Liver (tissue), 8 donors: ENCODE measurements at regions not wholly inside any gene's neighbourhood (a gene's known extent, or its start where the extent isn't known, plus 50 kb on each side); places are given as distances from the start of the nearest gene placed in this dataset.

Experiments
- DNase-seq: peaks from one replicate; pipeline ENCODE4 v3.0.0-alpha.2; 2017; ENCODE audit warnings: low spot score
- H3K27ac ChIP-seq, 2 donors: one replicate each; pipeline ENCODE4 v1.7.0; 2013; ENCODE audit warnings: inconsistent platforms in 2 of 2, low read length in 2 of 2, control low read depth in 1 of 2, low read depth in 1 of 2, mild to moderate bottlenecking in 1 of 2
- H3K27me3 ChIP-seq, 4 donors: one replicate each; pipeline versions ENCODE4 v1.6.1 to v1.7.0; 2013; ENCODE audit warnings: low read length in 3 of 4, inconsistent platforms in 1 of 4, mild to moderate bottlenecking in 1 of 4, moderate library complexity in 1 of 4; ENCODE audit not compliant: control insufficient read depth in 4 of 4, insufficient read depth in 4 of 4
- H3K36me3 ChIP-seq, 4 donors: one replicate each; pipeline versions ENCODE4 v1.6.1 to v1.7.0; 2013; ENCODE audit warnings: low read length in 3 of 4, mild to moderate bottlenecking in 3 of 4, low read depth in 1 of 4, moderate library complexity in 1 of 4; ENCODE audit not compliant: control insufficient read depth in 4 of 4, insufficient read depth in 3 of 4
- H3K4me1 ChIP-seq, 4 donors: one replicate each; pipeline versions ENCODE4 v1.6.1 to v1.7.0; 2013; ENCODE audit warnings: low read length in 3 of 4, mild to moderate bottlenecking in 3 of 4, moderate library complexity in 1 of 4; ENCODE audit not compliant: control insufficient read depth in 4 of 4, insufficient read depth in 4 of 4
- H3K4me3 ChIP-seq, 3 donors: one replicate each; pipeline versions ENCODE4 v1.6.1 to v1.7.0; 2013; ENCODE audit warnings: low read length in 3 of 3, control low read depth in 1 of 3, low read depth in 1 of 3, mild to moderate bottlenecking in 1 of 3
- H3K9ac ChIP-seq, 2 donors: one replicate each; pipeline ENCODE4 v1.7.0; 2013; ENCODE audit warnings: low read length in 2 of 2, mild to moderate bottlenecking in 2 of 2, moderate library complexity in 2 of 2, control low read depth in 1 of 2, low read depth in 1 of 2
- H3K9me3 ChIP-seq, 4 donors: one replicate each; pipeline versions ENCODE4 v1.6.1 to v1.7.0; 2013; ENCODE audit warnings: low read length in 3 of 4; ENCODE audit not compliant: control insufficient read depth in 4 of 4
- EGR1 ChIP-seq, 2 donors: IDR thresholded peaks; 2 replicates each; pipeline ENCODE4 v1.6.1; 2016 to 2018; ENCODE audit warnings: antibody characterized with exemption in 2 of 2, low read depth in 2 of 2
- FOXA1 ChIP-seq: IDR thresholded peaks from 2 replicates; pipeline ENCODE4 v1.6.1; 2016; ENCODE audit warnings: antibody characterized with exemption
- FOXA2 ChIP-seq: IDR thresholded peaks from 2 replicates; pipeline ENCODE4 v1.6.1; 2016; ENCODE audit warnings: antibody characterized with exemption
- GABPA ChIP-seq, 2 donors: IDR thresholded peaks in 1 of 2; conservative IDR thresholded peaks in 1 of 2; 2 replicates each; pipeline ENCODE4 v1.6.1; 2016; ENCODE audit warnings: antibody characterized with exemption in 2 of 2, mild to moderate bottlenecking in 1 of 2, moderate library complexity in 1 of 2
- HNF4A ChIP-seq, 2 donors: conservative IDR thresholded peaks; 2 replicates each; pipeline ENCODE4 v1.6.1; 2016; ENCODE audit warnings: antibody characterized with exemption in 2 of 2, mild to moderate bottlenecking in 2 of 2
- HNF4G ChIP-seq: IDR thresholded peaks from 2 replicates; pipeline ENCODE4 v1.6.1; 2016; ENCODE audit warnings: antibody characterized with exemption
- JUND ChIP-seq, 2 donors: IDR thresholded peaks; 2 replicates each; pipeline ENCODE4 v1.6.1; 2016; ENCODE audit warnings: antibody characterized with exemption in 2 of 2
- NR2F2 ChIP-seq: IDR thresholded peaks from 2 replicates; pipeline ENCODE4 v1.6.1; 2016; ENCODE audit warnings: antibody characterized with exemption
- RAD21 ChIP-seq, 2 donors: IDR thresholded peaks; 2 replicates each; pipeline ENCODE4 v1.6.1; 2016; ENCODE audit warnings: antibody characterized with exemption in 2 of 2, mild to moderate bottlenecking in 2 of 2
- RXRA ChIP-seq, 2 donors: IDR thresholded peaks; 2 replicates each; pipeline ENCODE4 v1.6.1; 2017 to 2018; ENCODE audit warnings: antibody characterized with exemption in 2 of 2, mild to moderate bottlenecking in 1 of 2
- SP1 ChIP-seq: IDR thresholded peaks from 2 replicates; pipeline ENCODE4 v1.6.1; 2018; ENCODE audit warnings: antibody characterized with exemption, mild to moderate bottlenecking
- TAF1 ChIP-seq: conservative IDR thresholded peaks from 2 replicates; pipeline ENCODE4 v1.6.1; 2016; ENCODE audit warnings: antibody characterized with exemption, mild to moderate bottlenecking
- YY1 ChIP-seq: IDR thresholded peaks from 2 replicates; pipeline ENCODE4 v1.6.1; 2016; ENCODE audit warnings: antibody characterized with exemption, mild to moderate bottlenecking
- WGBS: extraction: QIAGEN DNeasy Blood & Tissue Kit; methylation state at CpG from one replicate; pipeline ENCODE4 v1.1.7; 2013; 5-methylcytosine and 5-hydroxymethylcytosine counted together
- TF ChIP-seq, protein P1 (sequence below): IDR thresholded peaks from 2 replicates; pipeline ENCODE4 v1.6.1; 2016; ENCODE audit warnings: antibody characterized with exemption
- TF ChIP-seq, protein P2 (sequence below): fragments of 150-350 bp; IDR thresholded peaks from 2 replicates; pipeline ENCODE4 v1.5.1; 2017; ENCODE audit warnings: improper control_type of control experiment, low read depth, low read length; ENCODE audit not compliant: missing input control
- TF ChIP-seq, protein P3 (sequence below): IDR thresholded peaks from 2 replicates; pipeline ENCODE4 v1.6.1; 2016; ENCODE audit warnings: antibody characterized with exemption
- TF ChIP-seq, protein P4 (sequence below): IDR thresholded peaks from 2 replicates; pipeline ENCODE4 v1.6.1; 2016; ENCODE audit warnings: antibody characterized with exemption
- TF ChIP-seq, protein P5 (sequence below): IDR thresholded peaks from 2 replicates; pipeline ENCODE4 v1.6.1; 2016; ENCODE audit warnings: antibody characterized with exemption, mild to moderate bottlenecking
- donor health status: healthy.
- donor health status: healthy.
- donor health status: healthy.
- donor health status: healthy.
- donor health status: healthy.

DNA sequence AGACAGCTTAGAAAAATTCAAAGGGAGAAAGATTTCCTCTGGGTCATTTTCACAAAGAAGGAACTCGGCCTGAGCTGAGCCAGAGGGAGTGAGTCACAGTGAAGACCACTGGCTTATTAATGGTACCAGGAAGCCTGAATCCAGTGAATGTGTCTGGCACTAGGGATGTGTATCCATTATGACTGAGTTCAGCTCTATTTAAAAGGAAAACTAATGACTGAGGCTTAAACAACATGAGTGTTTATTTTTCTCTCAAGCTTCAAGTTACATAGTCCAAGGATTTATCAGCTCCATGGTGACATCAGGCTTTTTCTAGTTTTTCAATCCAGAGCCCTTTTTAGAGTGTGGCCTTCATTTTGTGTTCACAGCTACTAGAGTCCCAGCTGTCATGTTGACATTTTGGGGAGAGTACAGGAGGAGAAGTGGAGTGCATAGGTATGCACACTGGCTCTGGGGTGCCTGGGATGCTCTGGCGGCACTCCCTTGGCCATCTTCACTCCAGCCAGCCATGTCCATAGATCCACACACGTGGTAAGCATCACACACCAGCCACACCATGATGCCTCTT, 159.5 kb upstream of the ERCC6L2 start:
- no peak for DNase-seq
- Histone ChIP-seq H3K4me3 (no peak overlapping the region), H3K36me3 (no peaks in the 10 kb centered on the region), H3K27ac (no peak overlapping the region), H3K4me1 (no peaks in the 10 kb centered on the region), H3K27me3 (no peaks in the 10 kb centered on the region), H3K9ac (no peak overlapping the region), H3K9me3 (no peaks in the 10 kb centered on the region)
- TF ChIP-seq HNF4A (conservative IDR thresholded peaks at IDR 0.05) = no peak
- TF ChIP-seq, protein P1, sequence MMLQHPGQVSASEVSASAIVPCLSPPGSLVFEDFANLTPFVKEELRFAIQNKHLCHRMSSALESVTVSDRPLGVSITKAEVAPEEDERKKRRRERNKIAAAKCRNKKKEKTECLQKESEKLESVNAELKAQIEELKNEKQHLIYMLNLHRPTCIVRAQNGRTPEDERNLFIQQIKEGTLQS = no peak
- 86% methylated on average over 3 of the region's 3 CpGs for WGBS

DNA sequence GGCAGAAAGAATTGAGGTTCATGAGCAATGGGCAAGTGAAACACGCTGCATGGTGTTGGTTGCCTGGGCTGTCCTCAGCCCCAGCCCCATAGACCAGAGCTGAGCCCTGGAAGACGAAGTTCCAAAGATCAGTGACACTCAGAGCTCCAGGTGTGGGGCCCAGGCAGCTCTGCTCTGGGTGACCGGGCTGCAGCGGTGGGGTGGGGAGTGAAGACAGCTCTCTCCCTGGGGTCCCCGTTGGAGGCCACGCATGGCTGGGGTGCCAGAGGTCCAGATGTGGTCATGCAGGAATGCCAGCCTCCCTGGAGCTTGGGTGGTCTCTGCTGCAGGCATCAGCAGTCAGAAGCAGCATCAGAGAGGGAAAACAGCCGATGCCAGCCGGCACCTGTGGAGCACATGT, 165.0 kb upstream of the ERCC6L2 start:
- TF ChIP-seq RAD21 (IDR thresholded peaks at IDR 0.05) (no peak), NR2F2 (no peak), YY1 (no peak), FOXA1 (no peak), HNF4G (no peak), FOXA2 (no peak), GABPA (IDR thresholded peaks at IDR 0.05 in 1 of 2, conservative IDR thresholded peaks at IDR 0.05 in 1 of 2) (no peak), JUND (IDR thresholded peaks at IDR 0.05) (no peak), EGR1 (IDR thresholded peaks at IDR 0.05; ENCODE audit: low read depth in 2 of 2) (no peak), SP1 (no peak), TAF1 (no peak), RXRA (IDR thresholded peaks at IDR 0.05) (no peak), HNF4A (conservative IDR thresholded peaks at IDR 0.05) (no peak)
- TF ChIP-seq, protein P1 = no peak
- TF ChIP-seq, protein P2, sequence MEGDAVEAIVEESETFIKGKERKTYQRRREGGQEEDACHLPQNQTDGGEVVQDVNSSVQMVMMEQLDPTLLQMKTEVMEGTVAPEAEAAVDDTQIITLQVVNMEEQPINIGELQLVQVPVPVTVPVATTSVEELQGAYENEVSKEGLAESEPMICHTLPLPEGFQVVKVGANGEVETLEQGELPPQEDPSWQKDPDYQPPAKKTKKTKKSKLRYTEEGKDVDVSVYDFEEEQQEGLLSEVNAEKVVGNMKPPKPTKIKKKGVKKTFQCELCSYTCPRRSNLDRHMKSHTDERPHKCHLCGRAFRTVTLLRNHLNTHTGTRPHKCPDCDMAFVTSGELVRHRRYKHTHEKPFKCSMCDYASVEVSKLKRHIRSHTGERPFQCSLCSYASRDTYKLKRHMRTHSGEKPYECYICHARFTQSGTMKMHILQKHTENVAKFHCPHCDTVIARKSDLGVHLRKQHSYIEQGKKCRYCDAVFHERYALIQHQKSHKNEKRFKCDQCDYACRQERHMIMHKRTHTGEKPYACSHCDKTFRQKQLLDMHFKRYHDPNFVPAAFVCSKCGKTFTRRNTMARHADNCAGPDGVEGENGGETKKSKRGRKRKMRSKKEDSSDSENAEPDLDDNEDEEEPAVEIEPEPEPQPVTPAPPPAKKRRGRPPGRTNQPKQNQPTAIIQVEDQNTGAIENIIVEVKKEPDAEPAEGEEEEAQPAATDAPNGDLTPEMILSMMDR = no peak
- TF ChIP-seq, protein P3, sequence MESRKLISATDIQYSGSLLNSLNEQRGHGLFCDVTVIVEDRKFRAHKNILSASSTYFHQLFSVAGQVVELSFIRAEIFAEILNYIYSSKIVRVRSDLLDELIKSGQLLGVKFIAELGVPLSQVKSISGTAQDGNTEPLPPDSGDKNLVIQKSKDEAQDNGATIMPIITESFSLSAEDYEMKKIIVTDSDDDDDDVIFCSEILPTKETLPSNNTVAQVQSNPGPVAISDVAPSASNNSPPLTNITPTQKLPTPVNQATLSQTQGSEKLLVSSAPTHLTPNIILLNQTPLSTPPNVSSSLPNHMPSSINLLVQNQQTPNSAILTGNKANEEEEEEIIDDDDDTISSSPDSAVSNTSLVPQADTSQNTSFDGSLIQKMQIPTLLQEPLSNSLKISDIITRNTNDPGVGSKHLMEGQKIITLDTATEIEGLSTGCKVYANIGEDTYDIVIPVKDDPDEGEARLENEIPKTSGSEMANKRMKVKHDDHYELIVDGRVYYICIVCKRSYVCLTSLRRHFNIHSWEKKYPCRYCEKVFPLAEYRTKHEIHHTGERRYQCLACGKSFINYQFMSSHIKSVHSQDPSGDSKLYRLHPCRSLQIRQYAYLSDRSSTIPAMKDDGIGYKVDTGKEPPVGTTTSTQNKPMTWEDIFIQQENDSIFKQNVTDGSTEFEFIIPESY = no peak
- TF ChIP-seq, protein P4, sequence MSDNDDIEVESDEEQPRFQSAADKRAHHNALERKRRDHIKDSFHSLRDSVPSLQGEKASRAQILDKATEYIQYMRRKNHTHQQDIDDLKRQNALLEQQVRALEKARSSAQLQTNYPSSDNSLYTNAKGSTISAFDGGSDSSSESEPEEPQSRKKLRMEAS = no peak
- TF ChIP-seq, protein P5, sequence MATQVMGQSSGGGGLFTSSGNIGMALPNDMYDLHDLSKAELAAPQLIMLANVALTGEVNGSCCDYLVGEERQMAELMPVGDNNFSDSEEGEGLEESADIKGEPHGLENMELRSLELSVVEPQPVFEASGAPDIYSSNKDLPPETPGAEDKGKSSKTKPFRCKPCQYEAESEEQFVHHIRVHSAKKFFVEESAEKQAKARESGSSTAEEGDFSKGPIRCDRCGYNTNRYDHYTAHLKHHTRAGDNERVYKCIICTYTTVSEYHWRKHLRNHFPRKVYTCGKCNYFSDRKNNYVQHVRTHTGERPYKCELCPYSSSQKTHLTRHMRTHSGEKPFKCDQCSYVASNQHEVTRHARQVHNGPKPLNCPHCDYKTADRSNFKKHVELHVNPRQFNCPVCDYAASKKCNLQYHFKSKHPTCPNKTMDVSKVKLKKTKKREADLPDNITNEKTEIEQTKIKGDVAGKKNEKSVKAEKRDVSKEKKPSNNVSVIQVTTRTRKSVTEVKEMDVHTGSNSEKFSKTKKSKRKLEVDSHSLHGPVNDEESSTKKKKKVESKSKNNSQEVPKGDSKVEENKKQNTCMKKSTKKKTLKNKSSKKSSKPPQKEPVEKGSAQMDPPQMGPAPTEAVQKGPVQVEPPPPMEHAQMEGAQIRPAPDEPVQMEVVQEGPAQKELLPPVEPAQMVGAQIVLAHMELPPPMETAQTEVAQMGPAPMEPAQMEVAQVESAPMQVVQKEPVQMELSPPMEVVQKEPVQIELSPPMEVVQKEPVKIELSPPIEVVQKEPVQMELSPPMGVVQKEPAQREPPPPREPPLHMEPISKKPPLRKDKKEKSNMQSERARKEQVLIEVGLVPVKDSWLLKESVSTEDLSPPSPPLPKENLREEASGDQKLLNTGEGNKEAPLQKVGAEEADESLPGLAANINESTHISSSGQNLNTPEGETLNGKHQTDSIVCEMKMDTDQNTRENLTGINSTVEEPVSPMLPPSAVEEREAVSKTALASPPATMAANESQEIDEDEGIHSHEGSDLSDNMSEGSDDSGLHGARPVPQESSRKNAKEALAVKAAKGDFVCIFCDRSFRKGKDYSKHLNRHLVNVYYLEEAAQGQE = no peak

More for the DNA sequence above, 165.0 kb upstream of the ERCC6L2 start:
- Histone ChIP-seq H3K27me3 (no peaks in the 10 kb centered on the region), H3K4me3 (no peak overlapping the region), H3K4me1 (no peaks in the 10 kb centered on the region), H3K27ac (no peak overlapping the region), H3K36me3 (no peaks in the 10 kb centered on the region), H3K9me3 (no peaks in the 10 kb centered on the region), H3K9ac (no peak overlapping the region)
- no peak for DNase-seq
- WGBS = 91% methylated on average over 8 of the region's 8 CpGs
